Prostate gland (tissue), 2 donors: ENCODE measurements at regions not wholly inside any gene's neighbourhood (a gene's known extent, or its start where the extent isn't known, plus 50 kb on each side); places are given as distances from the start of the nearest gene placed in this dataset.

Experiments used
- DNase-seq: peaks from one replicate; pipeline ENCODE4 v3.0.0-alpha.2; 2019; ENCODE audit warnings: low spot score
- H3K27ac ChIP-seq, 2 donors: fragments of 200-600 bp; sonication (generic); 2 replicates each; pipeline ENCODE4 v1.5.1; 2017 to 2019
- H3K27me3 ChIP-seq: fragments of 200-600 bp; sonication (generic); replicated peaks from 2 replicates; pipeline ENCODE4 v1.5.1; 2019; ENCODE audit not compliant: insufficient read depth
- H3K36me3 ChIP-seq, 2 donors: fragments of 200-600 bp; sonication (generic); 1 replicate in 1 of 2; 2 replicates in 1 of 2; pipeline versions ENCODE4 v1.5.1 to v1.8.1; 2017 to 2019
- H3K4me1 ChIP-seq: fragments of 200-600 bp; sonication (generic); replicated peaks from 2 replicates; pipeline ENCODE4 v1.5.1; 2019
- H3K4me3 ChIP-seq, 2 donors: fragments of 200-600 bp; sonication (generic); 2 replicates each; pipeline ENCODE4 v1.5.1; 2017 to 2019
- H3K9me3 ChIP-seq: fragments of 200-600 bp; sonication (generic); 2 replicates; pipeline ENCODE4 v1.5.1; 2017
- POLR2A ChIP-seq: fragments of 450-650 bp; IDR thresholded peaks from one replicate; pipeline ENCODE4 v1.6.1; 2016; ENCODE audit warnings: antibody characterized with exemption, mild to moderate bottlenecking
- POLR2AphosphoS5 ChIP-seq: sonication (generic); formaldehyde crosslinking; IDR thresholded peaks from one replicate; pipeline ENCODE4 v1.6.1; 2017; ENCODE audit warnings: antibody characterized with exemption
- WGBS: methylation state at CpG from one replicate; pipeline ENCODE4 v1.1.5; 2018; 5-methylcytosine and 5-hydroxymethylcytosine counted together
- intact Hi-C: fragments of 100-400 bp; cut with DNase I; formaldehyde crosslinking; loops from one replicate; pipeline ENCODE4 v1.14.2; 2022
- TF ChIP-seq, protein P1 (sequence below), 4 experiments: fragments of 200-600 bp in 2 of 4; fragments of 450-650 bp in 2 of 4; sonication (generic) in 2 of 4; IDR thresholded peaks; 1 replicate in 3 of 4; 2 replicates in 1 of 4; pipeline ENCODE4 v1.5.1; 2016 to 2019; ENCODE audit warnings: antibody characterized with exemption in 4 of 4, mild to moderate bottlenecking in 2 of 4, moderate library complexity in 2 of 4

DNA sequence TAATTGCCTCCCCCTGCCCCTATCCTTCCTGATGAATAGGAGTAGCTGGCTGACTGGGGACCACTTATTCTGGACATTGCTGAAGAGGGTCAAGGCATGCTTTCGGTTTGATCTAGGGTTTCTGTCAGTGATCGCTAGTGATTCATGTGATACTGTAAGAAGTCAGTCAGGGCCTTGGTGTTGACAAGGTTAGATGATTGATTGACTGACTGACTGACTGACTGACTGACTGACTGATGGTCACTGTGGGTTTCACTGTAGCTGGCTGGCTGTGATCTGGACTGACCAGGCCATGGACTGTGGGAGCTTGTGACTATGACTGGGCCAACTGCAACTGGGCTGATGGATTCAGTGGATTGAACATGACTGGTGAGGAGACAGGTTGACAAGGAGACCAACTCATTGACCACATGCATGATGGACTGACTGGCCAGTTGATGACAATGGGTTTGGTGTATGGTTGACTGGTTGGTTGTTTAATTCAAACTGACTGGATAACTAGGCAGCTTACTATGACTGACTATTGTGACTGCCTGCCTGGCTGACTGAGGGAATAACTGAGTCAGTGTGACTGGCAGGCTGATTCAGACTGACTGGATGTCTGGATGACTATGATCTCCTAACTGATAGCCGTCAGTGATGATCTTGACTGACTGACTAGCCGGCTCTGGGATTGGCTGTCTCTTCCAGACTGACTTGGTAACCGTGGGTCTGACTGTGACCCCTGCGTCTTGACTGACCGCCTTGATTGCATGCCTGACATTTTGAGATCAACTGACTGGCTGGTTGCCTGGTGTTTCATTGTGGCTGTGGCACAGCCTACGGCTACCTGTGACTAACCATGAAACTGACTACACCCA, 509.9 kb downstream of the SHQ1 start:
- intact Hi-C loops = no loop called here
- Histone ChIP-seq H3K36me3 (no peaks in the 10 kb centered on the region), H3K27me3 (no peaks in the 10 kb centered on the region), H3K27ac (peak overlapping the region in 1 of 2 donors; percentile 25), H3K4me1 (peaks cover 17% of the 10 kb centered on the region), H3K9me3 (no peaks in the 10 kb centered on the region), H3K4me3 (no peak overlapping the region)
- 92% methylated on average over 8 of the region's 8 CpGs for WGBS
- no peak for DNase-seq
- no peak for TF ChIP-seq POLR2AphosphoS5
- TF ChIP-seq POLR2A = no peak
- TF ChIP-seq, protein P1, sequence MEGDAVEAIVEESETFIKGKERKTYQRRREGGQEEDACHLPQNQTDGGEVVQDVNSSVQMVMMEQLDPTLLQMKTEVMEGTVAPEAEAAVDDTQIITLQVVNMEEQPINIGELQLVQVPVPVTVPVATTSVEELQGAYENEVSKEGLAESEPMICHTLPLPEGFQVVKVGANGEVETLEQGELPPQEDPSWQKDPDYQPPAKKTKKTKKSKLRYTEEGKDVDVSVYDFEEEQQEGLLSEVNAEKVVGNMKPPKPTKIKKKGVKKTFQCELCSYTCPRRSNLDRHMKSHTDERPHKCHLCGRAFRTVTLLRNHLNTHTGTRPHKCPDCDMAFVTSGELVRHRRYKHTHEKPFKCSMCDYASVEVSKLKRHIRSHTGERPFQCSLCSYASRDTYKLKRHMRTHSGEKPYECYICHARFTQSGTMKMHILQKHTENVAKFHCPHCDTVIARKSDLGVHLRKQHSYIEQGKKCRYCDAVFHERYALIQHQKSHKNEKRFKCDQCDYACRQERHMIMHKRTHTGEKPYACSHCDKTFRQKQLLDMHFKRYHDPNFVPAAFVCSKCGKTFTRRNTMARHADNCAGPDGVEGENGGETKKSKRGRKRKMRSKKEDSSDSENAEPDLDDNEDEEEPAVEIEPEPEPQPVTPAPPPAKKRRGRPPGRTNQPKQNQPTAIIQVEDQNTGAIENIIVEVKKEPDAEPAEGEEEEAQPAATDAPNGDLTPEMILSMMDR (IDR thresholded peaks at IDR 0.05) = no peak

DNA sequence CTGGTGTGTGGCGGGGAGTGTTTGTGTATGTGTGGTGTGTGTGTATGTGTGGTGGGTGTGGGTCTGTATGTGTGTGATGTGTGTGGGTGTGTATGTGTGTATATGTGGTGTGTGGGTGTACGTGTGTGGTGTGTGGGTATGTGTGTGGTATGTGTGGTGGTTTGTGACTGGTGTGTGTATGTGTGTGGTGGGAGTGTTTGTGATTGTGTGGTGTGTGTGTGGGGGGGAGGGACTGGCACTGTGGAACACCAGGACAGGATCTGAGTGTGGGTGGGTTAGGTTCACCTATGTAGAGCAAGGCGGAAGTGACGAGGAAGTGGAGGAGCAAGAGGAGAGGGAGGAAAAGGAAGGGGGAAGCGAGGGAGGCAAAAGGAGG, 510.8 kb downstream of the SHQ1 start:
- Histone ChIP-seq H3K4me3 (no peak overlapping the region), H3K27me3 (no peaks in the 10 kb centered on the region), H3K36me3 (no peaks in the 10 kb centered on the region), H3K4me1 (peaks cover 17% of the 10 kb centered on the region), H3K27ac (no peak overlapping the region), H3K9me3 (no peaks in the 10 kb centered on the region)
- DNase-seq = no peak
- intact Hi-C loops = no loop called here
- 93% methylated on average over 5 of the region's 5 CpGs for WGBS
- no peak for TF ChIP-seq POLR2AphosphoS5
- TF ChIP-seq, protein P1 (IDR thresholded peaks at IDR 0.05) = no peak
- no peak for TF ChIP-seq POLR2A

DNA sequence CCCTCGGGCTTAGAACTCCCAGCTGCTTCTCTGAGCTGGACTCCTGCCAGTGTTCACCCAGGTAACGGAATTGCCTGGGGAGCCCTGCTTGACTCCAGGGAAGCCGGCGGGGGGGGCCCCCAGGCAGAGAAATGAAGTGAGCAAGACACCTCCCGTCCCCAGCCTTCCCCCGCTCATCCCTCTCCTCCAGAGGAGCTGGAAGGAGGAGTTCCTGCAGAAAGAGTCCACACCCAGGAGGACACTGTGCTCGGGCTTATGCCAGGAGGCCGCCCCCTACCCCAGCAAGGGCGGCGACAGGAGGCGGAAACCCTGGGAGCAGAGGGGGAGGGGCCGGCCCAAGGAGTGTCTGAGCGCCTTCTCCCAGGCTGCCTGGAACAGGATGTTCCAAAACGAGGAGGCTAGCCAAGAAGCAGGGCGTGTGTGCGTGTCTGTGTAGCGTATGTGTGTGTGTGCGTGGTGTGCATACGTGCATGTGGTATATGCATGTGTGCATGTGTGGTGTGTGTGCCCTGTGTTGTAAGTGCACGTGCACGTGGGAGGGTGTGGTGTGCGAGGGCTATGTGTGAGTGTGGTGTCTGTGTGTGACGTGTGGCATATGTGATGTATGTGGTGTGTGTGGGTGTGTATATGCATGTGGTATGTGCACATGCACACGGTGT, 511.3 kb downstream of the SHQ1 start:
- Histone ChIP-seq H3K36me3 (no peaks in the 10 kb centered on the region), H3K4me3 (no peak overlapping the region), H3K27me3 (no peaks in the 10 kb centered on the region), H3K9me3 (no peaks in the 10 kb centered on the region), H3K27ac (peak overlapping the region in 1 of 2 donors; percentile 24), H3K4me1 (peaks cover 17% of the 10 kb centered on the region)
- TF ChIP-seq, protein P1 (IDR thresholded peaks at IDR 0.05) = peak in 2 of 4 experiments; percentile 6 to 14
- TF ChIP-seq POLR2A (no peak), POLR2AphosphoS5 (peak; percentile 91)
- WGBS = 15% methylated on average over 24 of the region's 24 CpGs
- intact Hi-C loops = no loop called here
- peak; percentile 90 for DNase-seq

DNA sequence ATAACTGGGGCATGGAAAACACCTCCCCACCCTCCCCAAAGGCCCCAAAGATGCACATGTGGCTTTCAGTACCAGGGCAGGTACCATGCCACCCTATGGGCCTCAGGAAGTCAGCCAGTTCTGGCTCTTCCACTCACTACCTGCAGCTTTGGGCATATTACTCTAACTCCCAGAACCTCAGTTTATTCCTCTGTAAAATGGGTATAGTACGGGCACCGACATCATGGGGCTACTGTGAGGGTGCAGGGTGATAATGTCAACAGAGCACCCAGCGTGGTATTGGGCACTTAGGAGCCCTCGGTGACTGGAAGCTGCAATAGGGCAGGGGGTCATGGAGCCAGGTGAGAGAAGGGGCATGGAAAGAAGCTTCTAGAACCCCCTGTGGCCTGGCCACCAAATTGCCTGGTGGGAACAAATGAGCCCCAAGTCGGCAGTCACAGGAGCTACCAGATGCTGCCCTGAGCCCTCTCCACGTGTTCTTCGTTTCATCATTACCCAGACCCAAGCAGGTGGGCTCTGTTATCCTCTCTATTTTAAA, 512.1 kb downstream of the SHQ1 start:
- H3K27ac ChIP-seq = peak overlapping the region in 1 of 2 donors; percentile 24
- DNase-seq = no peak
- intact Hi-C loops = no loop called here
- no peaks in the 10 kb centered on the region for H3K27me3 ChIP-seq
- 88% methylated on average over 7 of the region's 7 CpGs for WGBS
- H3K4me1 ChIP-seq = peaks cover 17% of the 10 kb centered on the region
- no peaks in the 10 kb centered on the region for H3K9me3 ChIP-seq
- no peak overlapping the region for H3K4me3 ChIP-seq
- TF ChIP-seq, protein P1 (IDR thresholded peaks at IDR 0.05) = no peak
- no peak for TF ChIP-seq POLR2A
- TF ChIP-seq POLR2AphosphoS5 = no peak
- H3K36me3 ChIP-seq = no peaks in the 10 kb centered on the region
